ENCODE measurements at regions not wholly inside any gene's neighbourhood (a gene's known extent, or its start where the extent isn't known, plus 50 kb on each side); places are given as distances from the start of the nearest gene placed in this dataset.

DNA sequence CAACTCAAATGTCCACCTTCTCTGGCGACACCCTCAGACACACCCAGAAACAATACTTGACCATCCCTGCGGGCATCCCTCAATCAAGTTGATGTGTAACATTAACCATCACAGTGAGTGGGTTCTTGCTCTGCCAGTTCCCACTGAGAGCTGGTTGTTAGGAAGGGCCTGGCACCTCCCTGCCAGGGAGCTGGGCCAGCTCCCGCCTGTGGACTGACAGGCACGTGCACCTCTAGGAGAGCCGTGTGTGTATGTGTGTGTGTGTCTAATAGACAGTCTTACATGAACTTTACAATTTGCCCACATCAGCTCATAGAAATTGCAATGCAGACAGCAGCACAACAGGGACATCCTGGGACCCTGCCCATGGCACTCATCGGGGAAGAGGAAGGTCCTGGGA is 298.7 kb downstream of the SHANK2 start (continued):
- TF ChIP-seq, protein P1, sequence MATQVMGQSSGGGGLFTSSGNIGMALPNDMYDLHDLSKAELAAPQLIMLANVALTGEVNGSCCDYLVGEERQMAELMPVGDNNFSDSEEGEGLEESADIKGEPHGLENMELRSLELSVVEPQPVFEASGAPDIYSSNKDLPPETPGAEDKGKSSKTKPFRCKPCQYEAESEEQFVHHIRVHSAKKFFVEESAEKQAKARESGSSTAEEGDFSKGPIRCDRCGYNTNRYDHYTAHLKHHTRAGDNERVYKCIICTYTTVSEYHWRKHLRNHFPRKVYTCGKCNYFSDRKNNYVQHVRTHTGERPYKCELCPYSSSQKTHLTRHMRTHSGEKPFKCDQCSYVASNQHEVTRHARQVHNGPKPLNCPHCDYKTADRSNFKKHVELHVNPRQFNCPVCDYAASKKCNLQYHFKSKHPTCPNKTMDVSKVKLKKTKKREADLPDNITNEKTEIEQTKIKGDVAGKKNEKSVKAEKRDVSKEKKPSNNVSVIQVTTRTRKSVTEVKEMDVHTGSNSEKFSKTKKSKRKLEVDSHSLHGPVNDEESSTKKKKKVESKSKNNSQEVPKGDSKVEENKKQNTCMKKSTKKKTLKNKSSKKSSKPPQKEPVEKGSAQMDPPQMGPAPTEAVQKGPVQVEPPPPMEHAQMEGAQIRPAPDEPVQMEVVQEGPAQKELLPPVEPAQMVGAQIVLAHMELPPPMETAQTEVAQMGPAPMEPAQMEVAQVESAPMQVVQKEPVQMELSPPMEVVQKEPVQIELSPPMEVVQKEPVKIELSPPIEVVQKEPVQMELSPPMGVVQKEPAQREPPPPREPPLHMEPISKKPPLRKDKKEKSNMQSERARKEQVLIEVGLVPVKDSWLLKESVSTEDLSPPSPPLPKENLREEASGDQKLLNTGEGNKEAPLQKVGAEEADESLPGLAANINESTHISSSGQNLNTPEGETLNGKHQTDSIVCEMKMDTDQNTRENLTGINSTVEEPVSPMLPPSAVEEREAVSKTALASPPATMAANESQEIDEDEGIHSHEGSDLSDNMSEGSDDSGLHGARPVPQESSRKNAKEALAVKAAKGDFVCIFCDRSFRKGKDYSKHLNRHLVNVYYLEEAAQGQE (IDR thresholded peaks at IDR 0.05) = no peak
- TF ChIP-seq JUND (IDR thresholded peaks at IDR 0.05) = no peak

DNA sequence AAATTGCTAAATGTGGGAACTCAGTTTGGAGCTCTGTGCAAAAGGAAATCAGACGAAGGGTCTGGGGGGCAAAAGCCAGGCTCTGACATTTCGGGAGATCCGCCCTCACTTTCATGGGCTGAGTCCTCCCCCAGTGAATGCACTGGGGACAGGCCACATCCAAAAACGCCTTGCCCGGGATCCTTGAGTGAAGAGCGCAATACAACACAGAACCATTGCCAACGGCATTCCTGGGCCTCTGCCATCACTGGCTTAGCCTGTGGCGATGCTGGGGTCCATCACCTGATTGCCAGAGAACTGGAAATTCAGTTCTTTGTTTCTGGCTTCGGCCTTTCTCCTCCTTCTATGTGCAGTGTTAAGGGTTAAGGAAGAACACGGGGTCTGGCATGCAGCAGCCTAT is 297.9 kb downstream of the SHANK2 start:
- H3K9ac ChIP-seq (ENCODE audit: low read depth in 1 of 2, low read length in 2 of 2) = no peak overlapping the region
- no peaks in the 10 kb centered on the region for H3K9me3 ChIP-seq (ENCODE audit: control insufficient read depth in 4 of 4, low read length in 3 of 4)
- DNase-seq (ENCODE audit: low spot score) = no peak
- H3K4me1 ChIP-seq (ENCODE audit: control insufficient read depth in 4 of 4, insufficient read depth in 4 of 4, low read length in 3 of 4) = peaks cover 0 to 4% (median 2%) of the 10 kb centered on the region in 4 donors
- H3K36me3 ChIP-seq (ENCODE audit: control insufficient read depth in 4 of 4, insufficient read depth in 3 of 4, low read depth in 1 of 4, low read length in 3 of 4) = no peaks in the 10 kb centered on the region
- no peak for TF ChIP-seq FOXA1 (IDR thresholded peaks at IDR 0.05)
- TF ChIP-seq SP1 (IDR thresholded peaks at IDR 0.05) = no peak
- TF ChIP-seq, protein P2, sequence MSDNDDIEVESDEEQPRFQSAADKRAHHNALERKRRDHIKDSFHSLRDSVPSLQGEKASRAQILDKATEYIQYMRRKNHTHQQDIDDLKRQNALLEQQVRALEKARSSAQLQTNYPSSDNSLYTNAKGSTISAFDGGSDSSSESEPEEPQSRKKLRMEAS (IDR thresholded peaks at IDR 0.05) = no peak
- no peak for TF ChIP-seq FOXA2 (IDR thresholded peaks at IDR 0.05)
- TF ChIP-seq TAF1 (conservative IDR thresholded peaks at IDR 0.05) = no peak
- TF ChIP-seq, protein P3, sequence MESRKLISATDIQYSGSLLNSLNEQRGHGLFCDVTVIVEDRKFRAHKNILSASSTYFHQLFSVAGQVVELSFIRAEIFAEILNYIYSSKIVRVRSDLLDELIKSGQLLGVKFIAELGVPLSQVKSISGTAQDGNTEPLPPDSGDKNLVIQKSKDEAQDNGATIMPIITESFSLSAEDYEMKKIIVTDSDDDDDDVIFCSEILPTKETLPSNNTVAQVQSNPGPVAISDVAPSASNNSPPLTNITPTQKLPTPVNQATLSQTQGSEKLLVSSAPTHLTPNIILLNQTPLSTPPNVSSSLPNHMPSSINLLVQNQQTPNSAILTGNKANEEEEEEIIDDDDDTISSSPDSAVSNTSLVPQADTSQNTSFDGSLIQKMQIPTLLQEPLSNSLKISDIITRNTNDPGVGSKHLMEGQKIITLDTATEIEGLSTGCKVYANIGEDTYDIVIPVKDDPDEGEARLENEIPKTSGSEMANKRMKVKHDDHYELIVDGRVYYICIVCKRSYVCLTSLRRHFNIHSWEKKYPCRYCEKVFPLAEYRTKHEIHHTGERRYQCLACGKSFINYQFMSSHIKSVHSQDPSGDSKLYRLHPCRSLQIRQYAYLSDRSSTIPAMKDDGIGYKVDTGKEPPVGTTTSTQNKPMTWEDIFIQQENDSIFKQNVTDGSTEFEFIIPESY (IDR thresholded peaks at IDR 0.05) = no peak
- TF ChIP-seq, protein P4, sequence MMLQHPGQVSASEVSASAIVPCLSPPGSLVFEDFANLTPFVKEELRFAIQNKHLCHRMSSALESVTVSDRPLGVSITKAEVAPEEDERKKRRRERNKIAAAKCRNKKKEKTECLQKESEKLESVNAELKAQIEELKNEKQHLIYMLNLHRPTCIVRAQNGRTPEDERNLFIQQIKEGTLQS (IDR thresholded peaks at IDR 0.05) = no peak
- no peak for TF ChIP-seq HNF4A (conservative IDR thresholded peaks at IDR 0.05)
- TF ChIP-seq YY1 (IDR thresholded peaks at IDR 0.05) = no peak
- TF ChIP-seq GABPA (IDR thresholded peaks at IDR 0.05 in 1 of 2, conservative IDR thresholded peaks at IDR 0.05 in 1 of 2) = no peak
- no peak for TF ChIP-seq HNF4G (IDR thresholded peaks at IDR 0.05)
- TF ChIP-seq, protein P1 (IDR thresholded peaks at IDR 0.05) = no peak
- TF ChIP-seq EGR1 (IDR thresholded peaks at IDR 0.05; ENCODE audit: low read depth in 2 of 2) = no peak
- no peak for TF ChIP-seq RXRA (IDR thresholded peaks at IDR 0.05)
- TF ChIP-seq NR2F2 (IDR thresholded peaks at IDR 0.05) = no peak
- no peak for TF ChIP-seq RAD21 (IDR thresholded peaks at IDR 0.05)
- TF ChIP-seq JUND (IDR thresholded peaks at IDR 0.05) = no peak
- TF ChIP-seq, protein P5, sequence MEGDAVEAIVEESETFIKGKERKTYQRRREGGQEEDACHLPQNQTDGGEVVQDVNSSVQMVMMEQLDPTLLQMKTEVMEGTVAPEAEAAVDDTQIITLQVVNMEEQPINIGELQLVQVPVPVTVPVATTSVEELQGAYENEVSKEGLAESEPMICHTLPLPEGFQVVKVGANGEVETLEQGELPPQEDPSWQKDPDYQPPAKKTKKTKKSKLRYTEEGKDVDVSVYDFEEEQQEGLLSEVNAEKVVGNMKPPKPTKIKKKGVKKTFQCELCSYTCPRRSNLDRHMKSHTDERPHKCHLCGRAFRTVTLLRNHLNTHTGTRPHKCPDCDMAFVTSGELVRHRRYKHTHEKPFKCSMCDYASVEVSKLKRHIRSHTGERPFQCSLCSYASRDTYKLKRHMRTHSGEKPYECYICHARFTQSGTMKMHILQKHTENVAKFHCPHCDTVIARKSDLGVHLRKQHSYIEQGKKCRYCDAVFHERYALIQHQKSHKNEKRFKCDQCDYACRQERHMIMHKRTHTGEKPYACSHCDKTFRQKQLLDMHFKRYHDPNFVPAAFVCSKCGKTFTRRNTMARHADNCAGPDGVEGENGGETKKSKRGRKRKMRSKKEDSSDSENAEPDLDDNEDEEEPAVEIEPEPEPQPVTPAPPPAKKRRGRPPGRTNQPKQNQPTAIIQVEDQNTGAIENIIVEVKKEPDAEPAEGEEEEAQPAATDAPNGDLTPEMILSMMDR (IDR thresholded peaks at IDR 0.05; ENCODE audit: low read depth, low read length, missing input control) = no peak
- H3K4me3 ChIP-seq (ENCODE audit: low read depth in 1 of 3, low read length in 3 of 3) = no peak overlapping the region
- no peak overlapping the region for H3K27ac ChIP-seq (ENCODE audit: low read depth in 1 of 2, low read length in 2 of 2)
- 92% methylated on average over 10 of the region's 10 CpGs for WGBS
- no peaks in the 10 kb centered on the region for H3K27me3 ChIP-seq (ENCODE audit: control insufficient read depth in 4 of 4, insufficient read depth in 4 of 4, low read length in 3 of 4)

All from liver (tissue), 8 donors.